ENCODE measurements at regions not wholly inside any gene's neighbourhood (a gene's known extent, or its start where the extent isn't known, plus 50 kb on each side); places are given as distances from the start of the nearest gene placed in this dataset.

DNA sequence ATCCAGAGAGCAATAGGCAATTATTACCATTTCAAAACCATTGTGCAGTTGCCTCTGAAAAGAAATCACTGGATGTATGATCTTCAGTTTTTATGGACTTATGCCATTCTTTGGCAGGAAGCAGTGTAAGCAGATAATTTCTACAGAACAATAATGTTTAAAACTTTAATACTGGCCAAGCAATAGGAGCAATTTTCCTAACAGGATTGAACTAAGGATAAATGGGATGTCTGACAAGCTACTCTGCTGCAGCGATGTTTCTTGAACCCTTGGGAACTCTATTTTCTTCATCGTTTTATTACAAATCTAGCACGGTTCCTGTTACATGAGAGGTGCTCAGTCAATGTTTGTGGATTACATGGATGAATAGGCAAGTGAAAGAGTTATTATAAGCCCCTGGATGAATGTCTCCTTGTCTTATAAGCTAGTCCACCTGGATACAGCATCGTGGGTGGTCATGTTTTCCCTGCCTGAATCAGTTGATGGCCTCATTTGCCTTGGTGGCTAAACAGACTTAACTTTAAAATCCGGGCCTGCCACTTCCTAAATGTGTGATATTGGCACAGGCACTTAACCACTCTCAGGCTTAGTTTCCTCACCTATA, 68.2 kb upstream of the MDM1 start:
- Mint-ChIP-seq H3K4me3 (no peak overlapping the region), H3K9me3 (no peaks in the 10 kb centered on the region), H3K4me1 (peaks cover 2% of the 10 kb centered on the region), H3K36me3 (ENCODE audit: low read depth) (no peaks in the 10 kb centered on the region), H3K27me3 (ENCODE audit: insufficient read depth) (no peaks in the 10 kb centered on the region), H3K27ac (no peak overlapping the region)
- H3K9ac ChIP-seq (ENCODE audit: extremely low read depth, low read length, poor library complexity, severe bottlenecking) = no peak overlapping the region
- H3K4me1 ChIP-seq (ENCODE audit: control insufficient read depth, insufficient read depth, low read length) = no peaks in the 10 kb centered on the region
- H3K27ac ChIP-seq (ENCODE audit: low read depth, low read length) = no peak overlapping the region
- H3K9me3 ChIP-seq (ENCODE audit: control insufficient read depth, low read length) = no peaks in the 10 kb centered on the region
- no peak overlapping the region for H3K4me3 ChIP-seq (ENCODE audit: low read length)
- 93 to 96% methylated on average over 4 to 5 of the region's 5 CpGs for WGBS, 2 experiments (ENCODE audit: insufficient coverage in 1 of 2, insufficient read length in 1 of 2)
- TF ChIP-seq CTCF (conservative IDR thresholded peaks at IDR 0.05) = no peak
- DNase-seq = no peak
- no peaks in the 10 kb centered on the region for H3K27me3 ChIP-seq (ENCODE audit: control insufficient read depth, insufficient read depth, low read length, poor library complexity, severe bottlenecking)
- H3K36me3 ChIP-seq (ENCODE audit: control insufficient read depth, insufficient read depth, low read length) = no peaks in the 10 kb centered on the region

- Mint-ChIP-seq H3K27me3 (ENCODE audit: insufficient read depth) (no peaks in the 10 kb centered on the region), H3K36me3 (ENCODE audit: low read depth) (no peaks in the 10 kb centered on the region), H3K4me1 (no peaks in the 10 kb centered on the region), H3K4me3 (no peak overlapping the region), H3K9me3 (no peaks in the 10 kb centered on the region), H3K27ac (no peak overlapping the region)
- no peak for TF ChIP-seq CTCF (conservative IDR thresholded peaks at IDR 0.05)
- Histone ChIP-seq H3K27me3 (ENCODE audit: control insufficient read depth, insufficient read depth, low read length, poor library complexity, severe bottlenecking) (no peaks in the 10 kb centered on the region), H3K9me3 (ENCODE audit: control insufficient read depth, low read length) (no peaks in the 10 kb centered on the region), H3K36me3 (ENCODE audit: control insufficient read depth, insufficient read depth, low read length) (no peaks in the 10 kb centered on the region), H3K4me1 (ENCODE audit: control insufficient read depth, insufficient read depth, low read length) (no peaks in the 10 kb centered on the region), H3K4me3 (ENCODE audit: low read length) (no peak overlapping the region), H3K27ac (ENCODE audit: low read depth, low read length) (no peak overlapping the region), H3K9ac (ENCODE audit: extremely low read depth, low read length, poor library complexity, severe bottlenecking) (no peak overlapping the region)
- no peak for DNase-seq
- 90 to 95% methylated on average over 1 to 2 of the region's 2 CpGs for WGBS, 2 experiments (ENCODE audit: insufficient coverage in 1 of 2, insufficient read length in 1 of 2)
Measured at GRCh38 chr12:68402422-68402821, 70.3 kb upstream of the MDM1 start.

DNA sequence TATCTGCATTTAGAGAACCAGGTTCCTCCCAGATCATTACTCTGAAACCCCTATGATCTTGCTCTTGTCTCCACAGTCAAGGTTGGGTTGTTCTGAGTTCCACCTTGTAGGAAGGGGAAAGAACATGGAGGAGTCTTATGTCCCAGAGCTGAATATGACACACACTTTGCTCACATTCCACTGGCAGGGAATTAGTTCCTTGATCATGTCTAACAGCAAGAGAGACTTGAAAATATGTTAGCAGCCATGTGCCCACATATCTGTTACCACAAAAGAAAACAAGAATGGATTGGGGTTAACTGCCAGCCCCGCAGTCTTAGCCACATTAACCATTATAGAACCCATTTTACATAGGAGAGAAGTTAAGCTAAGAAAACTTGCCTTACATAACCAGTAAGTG, 71.1 kb upstream of the MDM1 start:
- no peak overlapping the region for H3K27ac Mint-ChIP-seq
- 100% methylated on average over 1 of the region's 1 CpG for WGBS, 2 experiments (ENCODE audit: insufficient coverage in 1 of 2, insufficient read length in 1 of 2)
- H3K9me3 Mint-ChIP-seq = no peaks in the 10 kb centered on the region
- Histone ChIP-seq H3K27me3 (ENCODE audit: control insufficient read depth, insufficient read depth, low read length, poor library complexity, severe bottlenecking) (no peaks in the 10 kb centered on the region), H3K4me1 (ENCODE audit: control insufficient read depth, insufficient read depth, low read length) (no peaks in the 10 kb centered on the region), H3K4me3 (ENCODE audit: low read length) (no peak overlapping the region), H3K9me3 (ENCODE audit: control insufficient read depth, low read length) (no peaks in the 10 kb centered on the region), H3K9ac (ENCODE audit: extremely low read depth, low read length, poor library complexity, severe bottlenecking) (no peak overlapping the region), H3K27ac (ENCODE audit: low read depth, low read length) (no peak overlapping the region), H3K36me3 (ENCODE audit: control insufficient read depth, insufficient read depth, low read length) (no peaks in the 10 kb centered on the region)
- H3K4me1 Mint-ChIP-seq = no peaks in the 10 kb centered on the region
- no peak for DNase-seq
- no peak overlapping the region for H3K4me3 Mint-ChIP-seq
- no peak for TF ChIP-seq CTCF (conservative IDR thresholded peaks at IDR 0.05)
- no peaks in the 10 kb centered on the region for H3K36me3 Mint-ChIP-seq (ENCODE audit: low read depth)
- no peaks in the 10 kb centered on the region for H3K27me3 Mint-ChIP-seq (ENCODE audit: insufficient read depth)
